HCEC 1CT (cell line): ENCODE measurements at regions not wholly inside any gene's neighbourhood (a gene's known extent, or its start where the extent isn't known, plus 50 kb on each side); places are given as distances from the start of the nearest gene placed in this dataset.

Source experiments
- DNase-seq: peaks from one replicate; pipeline ENCODE4 v3.0.0-alpha.2; 2017

DNA sequence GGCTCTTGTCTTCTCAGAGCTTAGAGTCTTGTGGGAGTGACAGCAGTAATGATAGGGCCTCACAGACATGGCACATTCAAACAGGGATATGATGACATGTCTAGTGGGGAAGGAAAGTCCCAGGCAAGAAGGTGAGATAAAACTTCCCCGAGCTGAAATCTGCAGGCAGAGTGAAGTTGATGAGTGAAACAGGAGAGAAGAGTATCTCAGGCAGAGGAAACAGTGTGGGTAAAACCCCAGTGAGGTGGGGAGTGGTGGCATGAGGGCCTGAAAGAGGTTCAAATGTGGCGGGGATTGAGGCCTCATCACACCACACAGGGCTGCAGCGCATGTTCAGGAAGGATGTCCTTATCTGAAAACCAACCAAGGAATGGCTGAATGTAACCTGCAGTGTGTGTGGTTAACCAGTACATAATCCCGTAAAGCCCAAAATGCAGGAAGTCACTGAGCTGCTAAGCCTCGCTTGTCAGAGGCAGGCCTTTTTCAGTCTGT is 153.8 kb upstream of the E2F8 start:
- no peak for DNase-seq

- DNase-seq = peak; percentile 79
Observed at GRCh38 chr11:19393941-19394340, 153.2 kb upstream of the E2F8 start.

DNA sequence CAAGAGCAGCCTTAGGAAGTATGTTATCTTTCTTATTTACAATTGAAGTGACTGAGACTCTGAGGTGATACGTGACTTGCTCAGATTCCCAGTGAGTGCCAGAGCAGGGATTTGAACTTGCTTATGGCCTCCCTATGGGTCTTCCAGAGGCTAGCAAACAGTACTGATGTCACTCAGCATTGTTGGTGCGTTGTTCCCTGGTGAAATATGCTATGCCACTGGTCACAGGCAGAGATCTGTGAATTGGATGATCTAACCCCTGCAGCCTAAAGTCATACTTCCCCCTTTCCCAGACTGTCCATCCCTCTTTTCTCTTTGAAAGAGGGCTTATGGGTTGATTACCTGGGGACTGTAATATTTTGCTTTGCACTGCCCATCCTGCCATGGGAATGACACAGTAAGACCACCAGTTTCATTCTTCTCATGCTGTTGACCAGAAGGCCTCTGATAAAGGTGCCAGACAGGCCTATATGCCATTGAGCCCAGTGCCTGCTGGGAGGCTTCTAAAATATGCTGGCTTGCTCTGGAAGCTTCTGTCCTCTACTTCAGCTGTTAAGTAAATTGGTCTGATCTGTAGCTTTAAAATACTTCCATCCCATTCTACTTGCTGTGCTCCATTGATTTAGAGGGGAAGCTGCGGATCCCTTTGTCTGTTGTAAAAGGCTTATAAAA is 152.2 kb upstream of the E2F8 start:
- no peak for DNase-seq

DNA sequence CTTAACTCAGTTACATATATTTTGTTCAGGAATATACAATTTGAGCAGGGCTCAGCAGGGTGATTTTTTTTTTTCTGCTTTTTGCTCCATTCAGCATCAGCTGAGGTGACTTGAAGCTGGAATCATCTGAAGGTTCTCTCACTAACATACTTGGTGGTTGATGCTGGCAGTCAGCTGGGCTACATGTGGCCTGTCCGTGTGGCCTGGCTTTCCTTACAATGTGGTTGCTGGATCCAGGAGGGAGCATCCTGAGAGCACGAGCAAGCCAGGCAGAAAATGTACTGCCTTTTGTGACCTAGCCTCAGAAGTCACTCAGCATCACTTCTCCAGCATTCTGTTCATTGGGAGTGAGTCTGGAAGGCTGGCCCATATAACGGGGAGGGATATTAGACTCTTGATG is 151.6 kb upstream of the E2F8 start:
- DNase-seq = no peak

GRCh38 chr11:19391652-19392051 is 150.9 kb upstream of the E2F8 start:
- no peak for DNase-seq

GRCh38 chr11:19391026-19391425 is 150.3 kb upstream of the E2F8 start:
- DNase-seq = no peak

DNA sequence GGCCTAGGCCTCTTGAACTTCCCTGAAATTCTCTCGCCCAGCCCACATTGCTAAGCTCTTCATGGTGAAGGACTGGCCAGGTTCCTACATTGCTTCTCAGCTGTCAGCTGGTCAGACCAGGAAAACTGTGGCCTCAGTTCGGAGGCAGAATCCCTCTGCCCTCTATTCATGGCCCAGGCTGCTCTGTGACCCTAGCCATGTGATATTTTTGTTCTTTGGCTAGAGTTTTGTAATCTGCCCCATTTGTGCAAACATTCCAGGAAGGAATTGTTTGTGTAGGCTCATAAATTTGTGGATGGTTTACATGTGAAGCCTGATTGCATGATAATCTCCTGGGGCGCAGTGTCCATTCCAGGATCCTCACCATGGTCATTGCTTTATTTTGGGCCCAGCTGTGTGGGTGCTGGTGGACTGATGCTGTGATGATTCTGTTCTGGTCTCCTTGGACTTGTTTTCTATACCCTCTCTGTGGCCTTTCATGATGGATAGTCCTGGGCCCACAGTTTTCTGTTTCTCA is 149.1 kb upstream of the E2F8 start:
- DNase-seq = peak; percentile 49

GRCh38 chr11:19382131-19382611 is 141.4 kb upstream of the E2F8 start:
- DNase-seq = no peak

DNA sequence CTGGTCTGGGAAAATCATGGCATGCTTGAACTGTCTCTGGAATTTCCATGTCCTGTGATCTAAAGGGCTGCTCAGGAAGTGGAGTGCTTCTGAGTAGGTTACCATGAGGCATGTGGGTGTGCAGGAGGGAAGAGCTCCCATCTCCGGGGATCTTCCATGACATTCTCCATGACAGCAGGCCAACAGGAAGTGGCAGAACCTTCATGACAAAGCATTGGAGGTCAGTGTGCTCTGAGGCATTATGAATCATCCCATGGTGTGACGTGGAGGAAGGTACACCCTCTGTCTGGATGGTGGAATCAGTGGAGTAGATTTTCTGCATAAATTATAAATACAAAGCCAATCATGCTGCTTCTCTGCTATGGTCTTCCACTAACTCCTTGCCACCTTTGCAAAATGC is 139.6 kb upstream of the E2F8 start:
- DNase-seq = peak; percentile 93

- DNase-seq = peak; percentile 9
Observed at GRCh38 chr11:19379465-19379864, 138.7 kb upstream of the E2F8 start.

GRCh38 chr11:19378814-19379213 is 138.1 kb upstream of the E2F8 start:
- peak; percentile 34 for DNase-seq

GRCh38 chr11:19377881-19378280 is 137.1 kb upstream of the E2F8 start:
- DNase-seq = no peak

DNA sequence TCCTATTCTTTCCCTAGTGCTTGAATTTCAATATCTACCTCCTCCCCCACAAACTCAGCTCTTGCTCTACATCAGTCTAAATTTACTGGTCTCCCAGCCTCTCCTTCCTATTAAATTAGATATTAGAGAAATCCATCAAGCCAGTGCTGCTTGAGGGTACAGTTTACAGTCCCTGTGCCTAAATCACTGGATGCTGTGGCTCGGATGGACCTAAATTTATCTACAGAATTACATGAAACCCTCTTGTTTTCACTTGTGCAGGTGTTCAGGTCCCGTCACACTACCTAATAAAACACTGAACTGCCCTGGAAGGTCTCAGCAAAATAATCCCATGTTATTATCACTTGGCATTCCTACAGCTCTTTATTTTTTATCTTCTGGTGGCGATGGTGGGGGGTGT is 134.7 kb upstream of the E2F8 start:
- DNase-seq = no peak

DNA sequence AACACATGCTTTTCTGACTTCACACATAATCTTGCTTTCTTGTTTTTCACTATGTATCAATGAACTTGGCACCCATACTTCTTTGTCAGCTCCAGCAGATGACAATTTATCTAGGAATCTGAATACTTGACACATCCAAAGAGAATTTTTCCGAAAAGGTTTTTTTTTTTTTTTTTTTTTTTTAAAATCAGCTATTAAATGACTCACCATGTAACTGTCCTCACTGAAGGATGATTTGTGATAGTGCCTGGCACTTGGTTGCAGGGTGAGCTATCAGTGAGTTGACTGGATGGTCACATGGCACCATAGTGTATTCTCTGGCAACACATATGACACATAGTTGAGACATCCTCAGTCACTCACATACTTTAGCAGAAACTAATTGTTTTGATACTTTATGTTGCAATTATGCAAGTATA is 133.4 kb upstream of the E2F8 start:
- peak; percentile 99 for DNase-seq

GRCh38 chr11:19372381-19372780 is 131.6 kb upstream of the E2F8 start:
- DNase-seq = no peak

DNA sequence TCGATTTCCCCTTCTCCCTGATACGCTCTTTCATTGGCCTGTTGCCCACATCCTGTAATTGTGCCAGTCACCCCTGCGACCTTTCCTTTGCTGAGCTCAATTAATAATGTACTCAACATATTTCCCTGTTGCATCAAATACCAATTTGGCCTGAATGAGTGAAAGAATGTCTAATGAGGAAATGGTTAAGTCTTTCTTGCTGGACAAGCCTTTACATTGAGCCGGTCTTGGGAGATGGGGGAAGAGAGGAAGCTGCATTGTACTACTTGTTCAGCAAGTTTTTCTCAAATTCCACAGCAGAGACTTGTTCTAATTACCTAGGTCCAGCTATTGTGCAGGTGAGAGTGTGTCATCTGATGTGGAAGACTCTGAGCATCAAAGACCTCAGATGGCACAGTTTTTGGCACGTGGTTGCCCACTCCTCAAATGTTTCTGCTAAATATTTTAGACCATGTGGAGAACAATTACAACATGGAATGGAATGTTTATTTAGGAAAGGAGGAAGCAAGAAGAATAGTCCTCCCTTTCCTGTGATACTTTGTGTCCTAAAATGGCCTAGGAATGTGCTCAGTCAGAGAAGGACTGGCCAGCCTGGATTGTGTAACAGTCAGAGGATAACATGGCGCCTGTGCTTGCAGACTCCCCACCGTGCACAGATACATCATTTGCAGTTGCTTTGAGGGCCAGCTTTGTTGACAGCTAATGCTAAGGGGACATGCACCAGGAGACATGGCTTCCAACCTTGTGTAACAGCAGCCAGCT is 129.5 kb upstream of the E2F8 start:
- peak; percentile 92 for DNase-seq

GRCh38 chr11:19368726-19369375 is 128.1 kb upstream of the E2F8 start:
- peak; percentile 65 for DNase-seq

DNA sequence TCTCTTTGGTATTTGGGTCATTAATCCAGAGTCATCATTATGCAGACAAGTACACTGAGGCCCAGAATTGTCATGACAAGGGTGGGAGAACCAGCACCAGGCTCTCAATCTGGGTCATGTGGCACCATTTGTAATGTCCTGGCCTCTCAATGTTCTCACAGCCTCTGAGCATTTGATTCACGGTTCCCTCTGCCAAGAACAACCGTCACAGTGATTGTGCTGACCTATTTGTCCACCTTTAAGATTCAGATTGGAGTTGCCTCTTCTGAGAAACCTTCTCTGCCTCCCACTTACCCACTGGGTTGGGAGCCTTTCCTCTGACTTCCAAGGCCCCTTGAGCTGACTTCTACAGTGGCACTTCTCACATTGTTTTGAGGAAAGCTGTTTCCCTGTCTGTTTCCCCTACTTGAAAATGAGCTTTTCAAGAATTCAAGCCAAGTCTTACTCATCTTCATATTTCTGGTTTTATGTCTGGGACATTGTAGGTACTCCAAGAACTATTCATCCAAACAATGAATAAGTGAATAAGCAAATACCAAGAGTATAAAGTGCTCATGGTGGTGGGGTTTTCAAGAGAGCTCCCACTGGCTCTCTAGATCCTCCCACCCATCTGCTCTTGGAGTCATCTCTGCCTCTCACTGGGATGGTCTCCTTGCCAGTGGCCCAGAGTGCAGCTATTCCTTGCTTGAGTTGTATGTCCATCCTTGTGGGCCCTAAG is 126.4 kb upstream of the E2F8 start:
- DNase-seq = peak; percentile 89

DNA sequence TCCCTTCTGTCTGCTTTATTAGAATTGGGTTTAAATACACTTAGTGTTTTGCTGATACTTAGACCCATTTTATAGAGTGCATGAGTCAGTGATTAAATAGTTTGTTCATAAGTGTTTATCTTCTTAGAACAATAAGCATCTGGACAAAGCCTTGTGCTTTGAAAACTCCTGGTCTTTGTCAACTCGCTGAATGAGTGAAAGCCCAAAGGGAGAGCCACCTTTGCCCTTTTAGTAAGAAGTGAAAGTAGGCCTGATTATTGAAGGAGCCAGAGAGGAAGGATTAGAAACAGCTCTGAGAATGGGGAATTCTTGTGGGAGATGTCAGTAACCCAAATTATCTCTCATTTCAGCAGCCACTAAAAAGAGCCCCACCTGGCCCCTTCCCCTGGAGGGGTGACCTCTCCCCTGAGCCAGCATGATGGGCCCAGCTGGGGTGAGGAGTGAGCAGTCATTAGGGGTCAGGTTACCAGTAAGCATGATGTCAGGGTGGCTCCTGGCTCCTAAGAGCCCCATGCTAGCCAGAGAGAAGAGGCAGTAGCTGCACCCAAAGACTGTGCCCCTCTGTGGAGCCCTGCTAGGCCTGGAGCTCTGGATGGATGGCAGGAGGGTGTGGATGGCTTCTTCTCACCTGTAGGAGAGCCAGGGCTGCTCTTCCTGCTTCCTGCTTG is 125.1 kb upstream of the E2F8 start:
- DNase-seq = peak; percentile 48

DNA sequence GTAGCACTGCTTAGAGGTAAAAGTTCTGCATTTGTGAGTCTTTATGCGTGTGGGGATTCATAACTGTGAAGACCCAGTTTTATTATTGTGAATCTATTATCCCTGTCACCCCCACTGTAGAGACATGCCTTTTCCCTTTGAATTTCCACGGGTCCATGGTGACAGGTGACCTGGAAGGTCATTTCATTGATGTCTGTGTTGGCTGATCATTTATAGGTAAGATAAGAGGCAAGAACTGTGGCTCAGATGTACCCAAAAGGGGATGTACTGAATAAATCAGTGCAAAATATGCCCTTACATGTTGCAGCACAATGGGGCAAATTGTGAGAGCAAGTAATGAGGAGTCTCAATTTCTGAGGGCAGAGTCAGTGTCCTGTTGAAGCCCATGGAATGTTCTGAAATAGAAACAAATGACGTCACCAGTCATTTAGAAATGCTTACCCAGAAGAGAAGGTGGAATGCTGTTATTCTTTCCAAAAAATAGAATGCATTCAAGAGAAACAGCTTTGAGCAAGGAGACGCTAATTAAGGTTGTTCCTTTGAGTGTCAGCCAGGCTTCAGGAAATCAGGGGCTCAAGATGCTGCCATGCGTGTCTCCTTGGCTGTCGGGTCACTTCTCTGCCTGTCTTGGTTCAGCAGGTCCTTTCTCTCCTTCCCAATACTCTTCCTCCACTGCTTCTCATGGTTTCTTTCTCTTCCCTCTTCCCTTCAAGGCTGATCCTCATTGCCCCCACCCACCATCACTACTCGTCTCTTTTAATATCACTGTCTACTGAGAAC is 118.7 kb upstream of the E2F8 start:
- DNase-seq = peak; percentile 74

DNA sequence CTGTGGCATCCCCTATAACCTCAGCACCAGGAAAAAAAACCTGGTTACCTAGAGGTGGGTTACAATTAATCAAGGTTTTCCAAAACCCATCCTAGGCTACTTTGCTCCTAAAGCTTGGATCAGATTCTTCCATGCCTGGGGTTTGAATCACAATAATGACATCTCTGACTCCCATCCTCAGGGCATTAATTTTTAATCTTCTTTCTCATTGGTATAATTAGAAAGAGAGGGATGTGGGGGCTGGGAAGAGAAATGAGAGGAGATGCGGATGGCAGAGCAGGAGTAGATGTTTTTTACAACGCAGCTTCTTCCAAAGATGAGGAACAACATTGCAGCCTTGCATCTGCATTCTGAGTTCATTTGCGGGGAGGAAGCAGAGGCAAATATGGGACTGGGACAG is 117.2 kb upstream of the E2F8 start:
- no peak for DNase-seq
